RKO (cell line): ENCODE measurements at regions not wholly inside any gene's neighbourhood (a gene's known extent, or its start where the extent isn't known, plus 50 kb on each side); places are given as distances from the start of the nearest gene placed in this dataset.
"Not testable (repeated sequence)": the region's sequence is repeated elsewhere in the genome, so short reads cannot be mapped to it uniquely, and the experiment has no call there.

Experiments used
- DNase-seq: peaks from one replicate; pipeline ENCODE4 v3.0.0-alpha.2; 2016; ENCODE audit warnings: low spot score

DNA sequence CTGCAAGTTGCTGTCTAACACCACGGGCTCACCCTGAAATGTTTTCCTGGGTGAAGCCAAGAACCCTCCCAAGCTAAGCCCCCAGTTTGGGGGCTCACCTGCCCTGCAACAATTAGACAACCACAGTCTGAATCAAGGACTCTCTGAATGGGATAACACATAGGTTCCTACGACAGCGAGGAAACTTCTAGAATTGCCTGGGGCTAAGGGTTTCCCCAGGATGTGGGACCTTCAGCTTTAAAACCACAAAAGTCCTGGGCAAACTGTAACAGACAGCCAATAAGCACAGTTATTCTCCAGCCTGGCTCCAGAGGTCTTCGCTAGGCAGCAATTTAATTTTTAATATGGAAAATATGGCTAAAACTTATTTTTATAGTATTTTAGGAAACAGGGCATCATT is 162.6 kb downstream of the PRKX start:
- no peak for DNase-seq

DNA sequence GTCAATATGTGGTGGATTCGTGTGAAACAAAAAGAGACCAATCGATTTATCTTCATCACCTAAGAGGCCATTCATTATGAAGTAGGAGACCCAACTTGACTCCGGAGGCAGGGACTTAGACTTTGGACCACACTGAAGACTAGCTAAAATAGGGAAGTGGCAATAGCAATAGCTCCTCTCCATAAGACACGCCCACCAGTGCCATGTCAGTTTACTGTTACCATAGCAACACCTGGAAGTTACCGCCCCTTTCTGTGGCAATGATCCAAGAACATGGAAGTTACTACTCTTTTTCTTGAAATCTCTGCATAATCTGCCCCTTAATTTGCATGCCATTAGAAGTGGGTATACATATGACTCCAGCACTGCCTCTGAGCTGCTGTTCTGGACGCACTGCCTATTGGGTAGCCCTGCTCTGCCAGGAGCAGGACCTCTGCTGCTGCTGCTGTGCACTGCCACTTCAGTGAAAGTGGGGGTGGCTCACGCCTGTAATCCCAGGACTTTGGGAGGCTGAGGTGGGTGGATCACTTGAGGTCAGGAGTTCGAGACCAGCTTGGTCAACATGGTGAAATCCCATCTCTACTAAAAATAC is 163.2 kb downstream of the PRKX start:
- peak; percentile 23 for DNase-seq

DNA sequence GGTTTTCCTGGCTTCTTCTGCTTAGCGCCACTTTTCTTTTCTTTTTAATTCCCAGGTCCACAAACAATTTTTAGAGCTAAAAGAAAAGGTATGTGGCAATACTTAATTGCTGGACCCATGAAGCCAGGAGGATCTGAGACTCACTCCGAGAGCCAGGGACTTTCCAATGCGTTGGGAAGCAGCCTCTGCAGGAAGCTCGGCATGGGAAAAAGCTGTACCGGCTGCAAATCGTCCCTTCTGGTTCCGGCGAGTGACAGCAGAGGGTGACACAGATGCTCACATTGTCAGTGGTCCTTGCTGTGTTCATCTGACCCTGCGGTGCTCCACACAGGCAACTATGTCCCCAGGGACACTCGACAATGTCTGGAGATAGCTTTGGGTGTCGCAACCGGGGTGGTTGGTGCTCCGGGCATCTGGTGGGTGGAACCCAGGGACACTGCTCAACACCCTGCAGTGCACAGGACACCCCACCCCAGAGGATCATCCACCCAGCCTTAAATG is 164.0 kb downstream of the PRKX start:
- no peak for DNase-seq

DNA sequence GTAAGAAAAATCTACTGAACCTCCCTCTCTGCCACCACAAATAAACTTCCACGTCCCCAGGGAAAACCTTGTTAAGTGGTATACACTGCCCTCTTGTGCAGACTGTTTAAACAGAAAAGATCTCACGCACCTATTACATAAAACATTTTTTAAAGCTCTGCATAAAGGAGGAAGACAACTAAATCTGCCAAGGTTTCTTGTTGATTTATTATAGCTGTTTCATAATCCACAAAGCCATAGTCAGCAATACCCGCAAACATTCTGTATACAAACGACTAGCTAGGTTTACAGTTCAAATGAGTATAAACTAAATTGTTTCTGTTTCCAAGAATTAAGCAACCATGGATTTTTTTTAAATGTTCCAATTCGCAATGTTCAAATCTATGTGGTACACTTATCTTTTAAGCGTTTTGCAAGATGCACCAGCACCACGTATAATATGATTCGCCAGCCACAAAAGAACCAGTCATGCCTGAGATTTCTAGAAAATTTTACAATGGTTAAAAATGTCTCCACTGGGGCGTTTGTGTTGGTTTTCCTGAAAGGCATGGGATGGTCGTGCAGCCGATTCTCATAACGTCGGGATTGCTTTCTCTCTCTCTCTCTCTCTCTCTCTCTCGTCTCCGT is 164.6 kb downstream of the PRKX start:
- DNase-seq: peak; percentile 49

DNA sequence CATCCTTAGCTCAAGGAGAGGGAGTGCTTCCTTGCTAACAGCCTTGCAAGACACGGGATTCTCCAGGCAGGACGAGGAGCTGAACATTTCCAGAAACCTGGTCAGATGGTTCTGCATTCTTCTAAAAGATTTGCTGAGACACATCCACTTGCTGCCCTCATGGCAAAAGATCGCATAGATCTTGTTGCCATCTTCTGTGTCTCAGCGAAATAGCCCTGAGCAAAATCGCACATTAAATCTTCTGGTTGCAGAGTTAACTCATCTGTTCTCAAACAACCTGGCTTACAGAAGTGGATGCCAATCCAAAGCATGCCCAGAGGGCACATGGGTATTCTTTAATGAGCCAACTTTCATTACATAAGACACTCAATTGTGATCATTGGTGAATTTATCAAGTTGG is 167.5 kb downstream of the PRKX start:
- no peak for DNase-seq

DNA sequence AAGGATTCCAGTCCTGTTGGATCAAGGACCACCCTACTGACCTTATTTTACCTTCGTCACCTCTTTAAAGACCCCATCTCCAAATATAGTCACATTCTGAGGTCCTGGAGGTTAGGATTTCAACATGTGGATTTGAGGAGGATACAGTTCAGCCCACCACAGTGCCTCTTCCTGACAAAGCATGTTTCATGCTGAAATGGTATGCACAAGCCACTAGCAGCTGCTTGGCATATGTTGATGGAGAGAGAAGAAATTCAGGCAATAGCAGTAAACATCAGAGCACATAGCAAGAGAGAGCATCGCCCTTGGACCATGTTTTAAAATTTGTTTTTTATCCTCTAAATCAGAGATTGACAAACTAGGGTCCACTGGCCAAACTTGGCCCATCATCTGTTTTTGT is 172.1 kb downstream of the PRKX start:
- no peak for DNase-seq

DNA sequence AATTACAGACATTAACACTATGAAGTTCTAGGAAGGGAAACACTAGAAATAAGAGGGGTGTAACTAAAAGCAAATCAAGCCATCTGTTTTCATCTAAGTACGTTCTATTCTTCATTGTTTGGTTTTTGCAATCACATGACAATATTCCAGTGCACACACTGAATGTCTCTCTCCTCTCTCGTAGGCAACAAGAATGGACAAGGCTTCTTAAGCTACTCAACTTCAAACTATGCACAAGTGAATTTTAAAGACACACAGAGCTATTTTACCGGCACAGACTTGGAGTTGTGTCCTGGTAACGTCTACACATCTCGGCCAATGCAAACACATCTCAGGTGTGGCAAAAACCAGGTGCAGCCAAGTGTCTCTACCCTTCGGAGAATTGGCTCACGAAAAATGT is 173.3 kb downstream of the PRKX start:
- no peak for DNase-seq

DNA sequence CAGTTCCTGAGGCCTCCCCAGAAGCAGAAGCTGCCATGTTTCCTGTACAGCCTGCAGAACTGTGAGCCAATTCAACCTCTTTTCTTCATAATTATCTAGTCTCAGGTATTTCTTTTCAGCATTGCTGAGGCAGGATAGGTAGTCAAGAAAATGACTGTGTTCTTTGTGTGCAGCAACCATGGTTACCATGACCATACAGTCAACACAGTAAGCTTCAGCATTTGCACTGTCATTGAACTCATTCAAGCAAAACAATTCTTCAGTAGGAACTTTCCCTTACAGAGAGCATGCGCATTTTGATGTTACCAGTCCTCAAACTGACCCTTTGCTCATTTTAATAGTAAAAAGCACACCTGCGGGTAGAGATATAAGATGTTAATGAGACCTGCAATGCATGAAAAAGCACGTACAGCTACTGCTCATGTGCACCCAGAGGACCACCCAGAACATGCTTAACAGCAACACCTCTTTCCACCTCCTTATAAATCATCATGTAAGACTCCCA is 180.8 kb downstream of the PRKX start:
- DNase-seq: no peak

DNA sequence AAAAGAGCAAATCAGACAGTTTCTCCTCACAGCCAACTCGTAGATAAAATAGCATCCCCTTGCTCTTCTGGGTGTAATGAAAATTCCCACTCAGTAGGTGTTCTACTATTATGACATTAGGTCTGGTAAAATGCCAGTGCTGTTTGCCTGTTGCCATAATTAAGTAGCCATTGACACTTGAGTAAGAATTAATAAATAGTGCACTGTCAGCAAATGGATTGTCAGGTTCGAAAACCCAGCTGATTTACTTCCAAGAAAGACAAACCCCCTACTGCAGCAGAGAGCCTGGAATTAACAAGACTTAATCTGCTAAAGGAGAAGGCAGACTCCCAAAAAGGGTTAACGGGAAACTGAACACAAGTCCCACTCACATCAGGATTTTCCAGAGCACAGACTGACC is 182.0 kb downstream of the PRKX start:
- DNase-seq: not testable (repeated sequence)

DNA sequence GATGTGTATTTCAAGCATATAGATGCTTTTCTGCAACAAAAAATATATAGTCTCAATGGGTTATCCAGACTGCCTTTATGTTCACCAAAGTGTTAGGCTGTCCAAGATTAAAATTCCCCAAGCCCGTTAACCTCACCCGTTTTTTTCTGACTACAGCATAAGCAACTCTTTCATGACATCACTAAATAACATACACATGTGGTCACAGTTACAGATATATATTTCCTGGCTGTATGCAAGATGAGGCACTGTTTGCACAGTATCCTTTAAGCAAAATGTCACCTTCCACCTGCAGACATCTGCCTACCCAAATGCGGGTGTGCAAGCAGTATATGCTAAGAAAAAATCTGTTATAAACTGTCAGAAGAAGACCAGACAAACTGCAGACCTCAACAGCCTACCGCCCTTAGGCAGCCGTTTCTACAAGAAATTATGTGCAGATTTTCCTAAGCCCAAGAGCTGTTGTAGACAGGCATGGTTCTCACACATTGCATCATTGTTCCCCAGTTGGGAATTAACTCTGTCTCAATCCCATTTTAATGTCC is 183.1 kb upstream of the MXRA5 start:
- DNase-seq: no peak

DNA sequence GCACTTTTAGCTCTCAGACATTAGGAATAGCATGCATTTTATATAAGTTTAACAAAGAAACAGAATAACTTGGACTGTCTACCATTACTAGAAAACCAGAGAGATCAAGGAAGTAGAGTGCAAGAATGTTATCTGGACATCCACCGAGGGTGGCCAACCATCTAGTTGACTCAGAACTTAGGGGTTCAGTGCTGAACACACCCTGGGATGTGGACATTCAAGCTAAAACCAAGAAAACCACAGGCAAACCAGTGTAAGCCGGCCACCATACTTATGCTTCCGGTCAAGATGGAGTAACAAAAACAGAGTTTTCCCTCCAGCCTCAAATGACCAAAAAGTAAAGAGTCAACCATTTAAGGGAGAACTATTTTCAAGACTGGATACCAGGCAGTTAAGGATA is 181.4 kb upstream of the MXRA5 start:
- DNase-seq: no peak

DNA sequence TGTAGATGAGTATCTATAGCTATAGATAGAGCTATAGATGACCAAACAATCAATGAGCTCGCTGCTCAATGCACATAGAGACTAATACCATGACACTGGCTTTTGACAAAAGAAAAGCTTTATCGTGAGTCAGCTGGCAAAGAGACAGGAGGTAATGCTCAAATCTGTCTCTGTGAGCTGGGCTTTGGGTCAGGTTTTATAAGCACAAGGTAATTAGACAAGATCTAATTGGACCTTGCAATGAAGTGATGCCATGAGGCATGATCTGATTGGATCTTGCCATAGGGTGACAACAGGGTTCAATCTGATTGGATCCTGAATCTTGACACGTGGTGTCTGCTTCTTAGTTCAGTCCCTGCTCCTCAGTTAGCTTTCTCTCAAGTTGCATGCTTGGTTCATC is 180.7 kb upstream of the MXRA5 start:
- DNase-seq: no peak

DNA sequence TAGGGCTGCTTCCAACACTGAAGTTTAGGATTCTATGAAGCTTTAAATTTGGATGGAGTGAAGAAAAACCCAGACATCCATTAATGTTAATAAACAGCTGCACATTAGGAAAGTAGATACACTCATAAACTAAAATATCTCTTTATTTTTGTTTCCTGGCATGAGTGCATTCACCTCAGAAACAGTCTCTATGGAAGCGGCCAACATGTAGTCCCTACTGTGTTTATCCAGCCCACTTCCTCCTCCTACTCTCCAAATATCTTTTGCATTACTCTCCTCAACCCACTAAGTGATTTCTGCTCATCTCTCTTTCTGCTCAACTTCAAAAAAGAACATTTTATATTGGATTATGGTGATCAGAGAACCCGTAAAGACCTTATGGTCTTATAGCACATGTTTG is 180.3 kb upstream of the MXRA5 start:
- DNase-seq: no peak

DNA sequence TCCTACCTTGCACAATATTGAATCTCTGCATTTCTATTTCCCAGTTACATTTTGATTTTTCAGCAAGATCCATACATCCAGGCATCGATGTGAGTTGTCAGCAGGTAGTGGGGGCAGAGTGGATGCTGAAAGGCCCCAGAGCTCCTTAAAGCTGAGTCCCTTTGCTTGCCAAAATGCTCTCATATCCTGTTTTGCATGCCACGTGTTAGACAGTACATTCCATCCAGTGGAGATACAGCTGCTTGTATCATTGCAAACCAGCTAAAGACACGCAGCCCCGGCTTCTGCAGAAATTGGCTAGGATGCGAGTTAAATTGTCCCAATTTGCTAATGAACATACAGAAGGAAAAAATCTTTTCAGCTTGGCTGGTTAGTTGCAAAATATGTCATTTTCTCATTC is 179.6 kb upstream of the MXRA5 start:
- DNase-seq: no peak

DNA sequence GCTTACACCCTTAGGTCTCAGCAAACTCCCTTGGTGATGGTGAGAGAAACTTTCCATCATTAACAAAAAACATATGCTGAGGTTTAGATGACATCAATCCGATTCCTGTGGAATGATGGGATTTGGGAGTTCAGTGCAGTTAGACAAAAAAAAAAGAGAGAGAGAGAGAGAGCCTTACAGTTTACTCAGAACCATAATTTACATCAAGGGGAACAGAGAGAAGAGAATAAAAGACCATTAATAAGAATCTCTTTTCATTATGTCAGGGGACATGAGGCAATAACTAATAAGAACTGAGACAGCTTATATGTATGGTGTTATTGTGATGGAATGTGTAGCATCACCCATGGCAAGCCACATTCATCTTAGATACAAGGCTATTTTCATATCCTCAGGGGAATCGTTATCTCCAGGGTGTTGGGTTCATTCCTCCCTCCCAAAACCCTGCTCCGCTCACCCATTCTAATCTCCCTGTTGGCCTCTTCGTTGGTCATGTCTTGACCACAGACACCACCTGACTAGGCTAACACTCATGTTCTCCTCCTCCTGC is 175.7 kb upstream of the MXRA5 start:
- DNase-seq: no peak

DNA sequence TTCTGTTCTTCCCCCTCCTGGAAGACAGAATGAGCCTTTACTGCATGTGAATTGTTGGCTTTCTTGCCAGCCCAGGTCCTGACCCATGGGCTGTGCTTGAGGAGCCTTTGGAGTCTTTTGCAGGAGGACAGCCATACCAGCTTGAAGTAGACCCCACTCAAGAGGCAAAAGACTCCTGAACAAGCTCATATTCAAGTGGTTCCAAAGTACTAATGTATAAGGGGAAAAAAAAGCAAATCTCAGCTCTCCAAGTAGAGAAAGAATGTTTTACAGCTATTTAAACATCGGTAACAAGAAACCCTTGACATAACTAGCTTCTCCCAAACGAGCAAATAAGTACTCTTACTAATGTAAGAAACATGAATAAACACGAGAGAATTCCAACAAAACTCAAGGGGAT is 174.9 kb upstream of the MXRA5 start:
- DNase-seq: no peak

DNA sequence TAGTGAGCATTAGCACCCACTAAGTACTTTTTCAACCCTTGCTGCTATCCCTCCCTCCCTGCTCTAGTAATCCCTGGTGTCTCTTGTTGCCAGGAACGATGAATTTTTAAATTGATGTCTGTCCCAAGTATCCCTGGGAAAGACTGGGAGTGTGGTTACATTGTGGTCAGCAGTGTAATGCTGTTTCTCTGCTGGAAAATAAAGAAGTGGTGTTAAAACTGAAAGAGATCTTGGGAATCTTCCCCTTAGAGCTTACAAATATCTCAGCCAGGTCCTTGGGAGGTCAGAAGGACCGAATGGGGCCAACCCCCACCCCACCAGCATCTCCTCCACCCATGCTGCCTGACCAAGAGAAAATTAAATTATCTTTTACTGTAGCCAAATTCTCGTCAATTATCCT is 174.5 kb upstream of the MXRA5 start:
- no peak for DNase-seq

DNA sequence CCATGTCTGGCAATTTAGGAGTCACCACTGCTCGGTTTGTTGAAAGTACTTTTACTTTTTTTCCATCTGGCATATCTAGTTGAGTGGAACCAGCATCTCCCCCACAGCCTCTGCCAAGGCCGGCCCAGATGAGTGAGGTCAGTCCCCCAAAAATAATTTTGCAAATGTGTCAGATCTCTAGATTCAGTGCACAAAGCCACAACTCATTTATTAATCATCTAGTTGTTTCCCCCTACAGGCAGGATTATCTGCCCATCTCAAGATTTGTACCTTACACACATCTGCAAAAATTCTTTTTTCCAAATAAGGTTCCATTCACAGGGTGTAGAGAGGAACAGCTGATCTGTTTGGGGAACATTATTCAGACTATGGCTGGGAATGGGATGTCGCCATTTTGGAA is 174.0 kb upstream of the MXRA5 start:
- no peak for DNase-seq

DNA sequence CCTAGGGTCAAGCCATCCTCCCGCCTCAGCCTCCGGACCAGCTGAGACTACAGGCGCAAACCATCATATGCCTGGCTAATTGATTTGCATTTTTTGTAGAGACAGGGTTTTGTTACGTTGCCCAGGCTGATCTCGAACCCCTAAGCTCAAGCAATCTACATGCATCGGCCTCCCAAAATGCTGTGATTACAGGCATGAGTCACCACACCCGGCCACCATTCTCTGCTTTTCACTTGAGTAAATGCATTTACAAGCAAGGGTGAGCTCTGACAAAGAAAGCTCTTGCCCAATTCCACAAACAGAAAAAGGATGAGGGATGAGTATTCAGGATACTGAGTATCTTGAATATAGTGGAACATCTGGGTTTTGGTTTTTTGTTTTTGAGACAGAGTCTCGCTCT is 172.9 kb upstream of the MXRA5 start:
- peak; percentile 28 for DNase-seq

DNA sequence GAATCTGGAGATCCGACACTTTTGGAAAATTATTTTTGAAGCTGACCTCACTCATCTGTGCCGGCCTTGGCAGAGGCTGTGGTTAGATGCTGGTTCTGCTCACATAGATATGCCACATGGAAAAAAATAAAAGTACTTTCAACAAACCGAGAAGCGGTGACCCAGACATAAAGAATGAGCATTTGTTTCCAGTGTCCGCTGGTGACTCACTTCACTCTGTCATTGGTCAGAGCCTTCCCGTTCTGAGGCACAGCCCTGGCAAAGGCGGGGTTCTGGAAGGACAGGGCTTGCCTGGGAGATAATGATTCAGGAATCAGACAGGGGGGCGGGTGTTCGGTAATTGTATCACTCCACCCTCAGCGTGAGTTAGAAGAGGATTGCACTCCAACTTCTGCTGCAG is 172.4 kb upstream of the MXRA5 start:
- DNase-seq: peak; percentile 100

DNA sequence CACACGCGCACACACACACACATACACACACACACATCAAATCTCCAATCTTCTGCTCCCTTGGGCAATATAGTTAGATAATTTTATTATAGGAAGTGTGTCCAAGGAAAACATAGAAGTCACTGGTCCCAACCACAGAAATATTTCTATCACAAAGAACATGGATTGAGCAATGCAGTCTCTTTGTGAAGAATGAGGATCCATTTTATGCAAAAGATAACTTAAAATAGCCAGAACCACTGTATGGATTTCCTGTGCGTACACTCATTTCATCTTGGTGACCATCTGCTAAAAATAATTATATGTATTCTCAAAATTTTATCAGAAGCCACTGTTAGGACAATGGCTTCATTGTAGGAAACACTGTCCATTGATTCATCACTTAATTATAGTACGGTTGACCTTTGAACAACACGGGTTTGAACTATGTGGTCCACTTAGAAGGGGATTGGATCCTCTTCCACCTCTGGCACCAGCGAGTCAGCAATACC is 169.6 kb upstream of the MXRA5 start:
- no peak for DNase-seq

DNA sequence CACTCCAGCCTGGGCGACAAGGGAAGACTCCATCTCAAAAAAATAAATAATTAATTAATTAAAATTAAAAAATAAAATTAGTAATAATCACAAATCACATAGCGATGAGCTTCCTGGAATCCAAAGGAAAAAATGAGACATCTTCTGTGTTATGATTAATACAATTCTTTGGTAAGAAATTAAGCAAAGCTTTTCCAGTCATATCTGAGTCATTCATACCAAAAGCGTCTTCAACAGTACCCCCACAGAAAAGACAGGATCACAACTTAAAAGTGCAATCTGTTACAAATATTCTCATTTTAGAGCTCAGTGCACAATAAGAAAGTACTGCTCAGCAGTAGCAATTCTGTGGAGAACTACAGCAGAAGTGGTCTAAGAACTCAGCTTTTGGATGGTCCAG is 168.5 kb upstream of the MXRA5 start:
- peak; percentile 43 for DNase-seq

DNA sequence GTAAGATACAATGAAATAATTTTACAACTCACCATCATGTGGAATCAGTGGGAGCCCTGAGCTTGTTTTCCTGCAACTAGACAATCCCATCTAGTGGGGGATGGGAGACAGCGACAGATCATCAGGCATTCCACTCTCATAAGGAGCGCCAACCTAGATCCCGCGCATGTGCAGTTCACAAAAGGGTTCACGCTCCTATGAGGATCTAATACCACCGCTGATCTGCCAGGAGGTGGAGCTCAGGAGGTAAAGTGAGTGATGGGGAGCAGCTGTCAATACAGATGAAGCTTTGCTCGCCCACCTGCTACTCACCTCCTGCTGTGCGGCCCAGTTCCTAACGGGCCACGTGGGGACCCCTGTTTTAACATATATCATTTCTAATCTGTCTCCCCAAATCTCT is 165.7 kb upstream of the MXRA5 start:
- not testable (repeated sequence) for DNase-seq
